ENCODE measurements at regions not wholly inside any gene's neighbourhood (a gene's known extent, or its start where the extent isn't known, plus 50 kb on each side); places are given as distances from the start of the nearest gene placed in this dataset.
"Not testable (repeated sequence)": the region's sequence is repeated elsewhere in the genome, so short reads cannot be mapped to it uniquely, and the experiment has no call there.

GRCh38 chr2:182477774-182478173 is 50.9 kb upstream of the PDE1A start:
- DNase-seq (ENCODE audit: low read depth, low spot score) = no peak

GRCh38 chr2:182481676-182482075 is 54.8 kb upstream of the PDE1A start:
- DNase-seq (ENCODE audit: low read depth, low spot score) = no peak

GRCh38 chr2:182482511-182482910 is 55.7 kb upstream of the PDE1A start:
- no peak for DNase-seq (ENCODE audit: low read depth, low spot score)

GRCh38 chr2:182496596-182496995 is 69.8 kb upstream of the PDE1A start:
- DNase-seq (ENCODE audit: low read depth, low spot score) = no peak

GRCh38 chr2:182499706-182500470 is 73.1 kb upstream of the PDE1A start:
- DNase-seq (ENCODE audit: low read depth, low spot score) = no peak

GRCh38 chr2:182503886-182504285 is 77.0 kb upstream of the PDE1A start:
- DNase-seq (ENCODE audit: low read depth, low spot score) = no peak

- no peak for DNase-seq (ENCODE audit: low read depth, low spot score)
Observed at GRCh38 chr2:182504903-182505302, 78.1 kb upstream of the PDE1A start.

GRCh38 chr2:182506606-182507005 is 79.8 kb upstream of the PDE1A start:
- DNase-seq (ENCODE audit: low read depth, low spot score) = peak; percentile 20

GRCh38 chr2:182508583-182508982 is 81.7 kb upstream of the PDE1A start:
- DNase-seq (ENCODE audit: low read depth, low spot score) = not testable (repeated sequence)

GRCh38 chr2:182509216-182509615 is 82.4 kb upstream of the PDE1A start:
- DNase-seq (ENCODE audit: low read depth, low spot score) = no peak

- no peak for DNase-seq (ENCODE audit: low read depth, low spot score)
Observed at GRCh38 chr2:182521453-182522404, 94.9 kb upstream of the PDE1A start.

GRCh38 chr2:182522405-182522896 is 95.6 kb upstream of the PDE1A start:
- no peak for DNase-seq (ENCODE audit: low read depth, low spot score)

- DNase-seq (ENCODE audit: low read depth, low spot score) = no peak
Observed at GRCh38 chr2:182522972-182523473, 96.2 kb upstream of the PDE1A start.

GRCh38 chr2:182530636-182531035 is 103.8 kb upstream of the PDE1A start:
- DNase-seq (ENCODE audit: low read depth, low spot score) = no peak

GRCh38 chr2:182540252-182540651 is 113.4 kb upstream of the PDE1A start:
- no peak for DNase-seq (ENCODE audit: low read depth, low spot score)

GRCh38 chr2:182541268-182541667 is 114.4 kb upstream of the PDE1A start:
- no peak for DNase-seq (ENCODE audit: low read depth, low spot score)

- no peak for DNase-seq (ENCODE audit: low read depth, low spot score)
Observed at GRCh38 chr2:182542501-182543258, 115.8 kb upstream of the PDE1A start.

- no peak for DNase-seq (ENCODE audit: low read depth, low spot score)
Observed at GRCh38 chr2:182543741-182544525, 117.1 kb upstream of the PDE1A start.

GRCh38 chr2:182545420-182546167 is 118.8 kb upstream of the PDE1A start:
- no peak for DNase-seq (ENCODE audit: low read depth, low spot score)
